GM12892 (cell line): ENCODE measurements at regions not wholly inside any gene's neighbourhood (a gene's known extent, or its start where the extent isn't known, plus 50 kb on each side); places are given as distances from the start of the nearest gene placed in this dataset.

ENCODE experiments used
- POLR2A ChIP-seq: IDR thresholded peaks from 2 replicates; pipeline ENCODE4 v1.6.1; 2011; ENCODE audit warnings: low read depth, low read length, control low read depth
- POLR2AphosphoS5 ChIP-seq: IDR thresholded peaks from 2 replicates; pipeline ENCODE4 v1.6.1; 2011; ENCODE audit warnings: low read depth, low read length, control low read depth
- TAF1 ChIP-seq: IDR thresholded peaks from 2 replicates; pipeline ENCODE4 v1.6.1; 2011; ENCODE audit warnings: low read depth, mild to moderate bottlenecking, control low read depth, low read length, borderline replicate concordance

DNA sequence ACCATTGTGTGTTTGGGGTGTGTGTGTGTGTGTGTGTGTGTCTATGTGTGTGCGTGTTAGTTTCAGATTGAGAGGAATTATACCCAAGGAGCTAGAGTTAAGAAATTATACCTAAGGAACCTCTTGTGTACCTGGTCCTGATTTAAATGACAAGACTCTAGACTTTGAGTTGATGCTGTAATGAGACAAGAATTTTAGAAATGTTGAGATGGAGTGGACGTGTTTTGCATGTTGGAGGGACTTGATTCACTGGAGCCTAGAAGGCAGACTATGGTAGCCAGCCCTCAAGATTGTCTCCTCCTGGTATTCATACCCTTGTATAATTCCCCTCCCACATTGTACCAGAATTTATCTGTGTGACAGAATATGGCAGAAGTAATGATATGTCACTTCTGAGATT is 52.4 kb upstream of the HSPB3 start:
- TF ChIP-seq POLR2AphosphoS5 (no peak), POLR2A (no peak), TAF1 (no peak)
